Stomach (tissue), 8 donors: ENCODE measurements at regions not wholly inside any gene's neighbourhood (a gene's known extent, or its start where the extent isn't known, plus 50 kb on each side); places are given as distances from the start of the nearest gene placed in this dataset.
A peak's percentile ranks its signal among the peaks of the same experiment; 100 is the strongest.
"Not testable (repeated sequence)": the region's sequence is repeated elsewhere in the genome, so short reads cannot be mapped to it uniquely, and the experiment has no call there.

Experiments used
- DNase-seq, 2 donors: peaks; one replicate each; pipeline versions ENCODE4 v3.0.0 to v3.0.0-alpha.2; 2013 to 2019
- H3K27ac ChIP-seq, 5 donors: fragments of 200-600 bp in 4 of 5; sonication (generic) in 4 of 5; one replicate each; pipeline ENCODE4 v1.5.1; 2013 to 2019; ENCODE audit warnings: mild to moderate bottlenecking in 1 of 5, moderate library complexity in 1 of 5
- H3K27me3 ChIP-seq, 3 donors: fragments of 200-600 bp; sonication (generic); one replicate each; pipeline ENCODE4 v1.5.1; 2017 to 2019; ENCODE audit warnings: mixed run types in 1 of 3
- H3K36me3 ChIP-seq, 4 donors: fragments of 200-600 bp; sonication (generic); 1 replicate in 3 of 4; 2 replicates in 1 of 4; pipeline ENCODE4 v1.5.1; 2016 to 2019
- H3K4me1 ChIP-seq, 4 donors: fragments of 200-600 bp; sonication (generic); one replicate each; pipeline ENCODE4 v1.5.1; 2016 to 2019
- H3K4me3 ChIP-seq, 4 donors: fragments of 200-600 bp; sonication (generic) in 3 of 4; one replicate each; pipeline ENCODE4 v1.5.1; 2016 to 2019; ENCODE audit warnings: mild to moderate bottlenecking in 1 of 4
- H3K9me3 ChIP-seq, 4 donors: fragments of 200-600 bp; sonication (generic); one replicate each; pipeline ENCODE4 v1.5.1; 2016 to 2019
- CTCF ChIP-seq, 7 experiments: fragments of 450-650 bp in 4 of 7; fragments of 200-600 bp in 3 of 7; sonication (generic) in 3 of 7; IDR thresholded peaks; one replicate each; pipeline ENCODE4 v1.5.1; 2016 to 2019; ENCODE audit warnings: antibody characterized with exemption in 7 of 7, control low read depth in 2 of 7, mild to moderate bottlenecking in 1 of 7
- EP300 ChIP-seq: sonication (generic); formaldehyde crosslinking; IDR thresholded peaks from one replicate; pipeline ENCODE4 v1.6.1; 2017; ENCODE audit warnings: antibody characterized with exemption
- POLR2A ChIP-seq, 4 donors: fragments of 450-650 bp; IDR thresholded peaks; one replicate each; pipeline ENCODE4 v1.6.1; 2016; ENCODE audit warnings: antibody characterized with exemption in 4 of 4, control low read depth in 2 of 4, mild to moderate bottlenecking in 1 of 4, moderate library complexity in 1 of 4
- POLR2AphosphoS5 ChIP-seq, 3 donors: sonication (generic); formaldehyde crosslinking; IDR thresholded peaks; one replicate each; pipeline ENCODE4 v1.6.1; 2016; ENCODE audit warnings: antibody characterized with exemption in 3 of 3
- WGBS, 5 donors: extraction: QIAGEN DNeasy Blood & Tissue Kit in 3 of 5; methylation state at CpG; one replicate each; pipeline versions ENCODE4 v1.1.5 to v1.1.7; 2013 to 2018; 5-methylcytosine and 5-hydroxymethylcytosine counted together
- intact Hi-C: fragments of 100-400 bp; cut with DNase I; formaldehyde crosslinking; loops from one replicate; pipeline ENCODE4 v1.15.1; 2023; ENCODE audit warnings: low total_unique reads
- donor health status: healthy with polysubstance abuse.
- donor health status: Bipolar disorder and iron deficiency.
- donor health status: healthy.

GRCh38 chr11:134659882-134660281 lies 247.8 kb upstream of the B3GAT1 start:
- H3K4me3 ChIP-seq: no peak overlapping the region
- H3K36me3 ChIP-seq: no peaks in the 10 kb centered on the region
- 78 to 87% (median 85%) methylated on average over 8 of the region's 8 CpGs for WGBS, 5 donors
- H3K4me1 ChIP-seq: no peaks in the 10 kb centered on the region
- intact Hi-C loops: no loop called here
- no peak for TF ChIP-seq POLR2AphosphoS5 (IDR thresholded peaks at IDR 0.05)
- no peak for TF ChIP-seq POLR2A (IDR thresholded peaks at IDR 0.05)
- no peak for TF ChIP-seq CTCF (IDR thresholded peaks at IDR 0.05)
- TF ChIP-seq EP300: no peak
- H3K27ac ChIP-seq: no peak overlapping the region
- peaks cover 0 to 21% (median 0%) of the 10 kb centered on the region in 3 donors for H3K27me3 ChIP-seq
- H3K9me3 ChIP-seq: peaks cover 0 to 10% (median 2%) of the 10 kb centered on the region in 4 donors
- DNase-seq: peak in 1 of 2 donors; percentile 9

GRCh38 chr11:134658481-134659225 lies 246.6 kb upstream of the B3GAT1 start:
- no peaks in the 10 kb centered on the region for H3K36me3 ChIP-seq
- intact Hi-C loops: no loop called here
- DNase-seq: peak in 1 of 2 donors; percentile 20
- H3K4me3 ChIP-seq: no peak overlapping the region
- H3K27me3 ChIP-seq: peaks cover 0 to 31% (median 0%) of the 10 kb centered on the region in 3 donors
- H3K27ac ChIP-seq: no peak overlapping the region
- H3K4me1 ChIP-seq: no peaks in the 10 kb centered on the region
- H3K9me3 ChIP-seq: peaks cover 0 to 10% (median 2%) of the 10 kb centered on the region in 4 donors
- TF ChIP-seq POLR2A (IDR thresholded peaks at IDR 0.05): no peak
- no peak for TF ChIP-seq POLR2AphosphoS5 (IDR thresholded peaks at IDR 0.05)
- TF ChIP-seq EP300: no peak
- no peak for TF ChIP-seq CTCF (IDR thresholded peaks at IDR 0.05)
- WGBS, 5 donors: 70 to 85% (median 80%) methylated on average over 4 of the region's 4 CpGs

GRCh38 chr11:134657631-134658030 lies 245.6 kb upstream of the B3GAT1 start:
- no peaks in the 10 kb centered on the region for H3K4me1 ChIP-seq
- intact Hi-C loops: no loop called here
- H3K27ac ChIP-seq: no peak overlapping the region
- 67 to 79% (median 77%) methylated on average over 6 of the region's 6 CpGs for WGBS, 5 donors
- peak in 1 of 2 donors; percentile 10 for DNase-seq
- H3K4me3 ChIP-seq: no peak overlapping the region
- H3K36me3 ChIP-seq: no peaks in the 10 kb centered on the region
- peaks cover 0 to 10% (median 2%) of the 10 kb centered on the region in 4 donors for H3K9me3 ChIP-seq
- H3K27me3 ChIP-seq: peaks cover 0 to 36% (median 0%) of the 10 kb centered on the region in 3 donors
- TF ChIP-seq CTCF (IDR thresholded peaks at IDR 0.05) (no peak), EP300 (no peak), POLR2AphosphoS5 (IDR thresholded peaks at IDR 0.05) (no peak), POLR2A (IDR thresholded peaks at IDR 0.05) (no peak)

- DNase-seq: peak; percentile 20 to 43
- H3K27me3 ChIP-seq: peaks cover 0 to 40% (median 0%) of the 10 kb centered on the region in 3 donors
- H3K9me3 ChIP-seq: peaks cover 0 to 10% (median 2%) of the 10 kb centered on the region in 4 donors
- no peaks in the 10 kb centered on the region for H3K36me3 ChIP-seq
- TF ChIP-seq POLR2A (IDR thresholded peaks at IDR 0.05) (no peak), POLR2AphosphoS5 (IDR thresholded peaks at IDR 0.05) (no peak), EP300 (no peak), CTCF (IDR thresholded peaks at IDR 0.05) (no peak)
- H3K4me1 ChIP-seq: no peaks in the 10 kb centered on the region
- WGBS, 5 donors: 52 to 77% (median 64%) methylated on average over 26 to 29 of the region's 29 CpGs
- H3K4me3 ChIP-seq: no peak overlapping the region
- intact Hi-C loops: no loop called here
- H3K27ac ChIP-seq: no peak overlapping the region
Measured at GRCh38 chr11:134656861-134657540, 245.0 kb upstream of the B3GAT1 start.

GRCh38 chr11:134656086-134656840 lies 244.2 kb upstream of the B3GAT1 start:
- H3K36me3 ChIP-seq, H3K27ac ChIP-seq, H3K4me1 ChIP-seq, H3K9me3 ChIP-seq, H3K4me3 ChIP-seq, intact Hi-C loops: not testable (repeated sequence)
- peaks cover 0 to 40% (median 0%) of the 10 kb centered on the region in 3 donors for H3K27me3 ChIP-seq
- peak in 1 of 2 donors; percentile 23 for DNase-seq
- 90 to 93% (median 91%) methylated on average over 24 to 29 of the region's 29 CpGs for WGBS, 5 donors
